ENCODE measurements at regions not wholly inside any gene's neighbourhood (a gene's known extent, or its start where the extent isn't known, plus 50 kb on each side); places are given as distances from the start of the nearest gene placed in this dataset.

DNA sequence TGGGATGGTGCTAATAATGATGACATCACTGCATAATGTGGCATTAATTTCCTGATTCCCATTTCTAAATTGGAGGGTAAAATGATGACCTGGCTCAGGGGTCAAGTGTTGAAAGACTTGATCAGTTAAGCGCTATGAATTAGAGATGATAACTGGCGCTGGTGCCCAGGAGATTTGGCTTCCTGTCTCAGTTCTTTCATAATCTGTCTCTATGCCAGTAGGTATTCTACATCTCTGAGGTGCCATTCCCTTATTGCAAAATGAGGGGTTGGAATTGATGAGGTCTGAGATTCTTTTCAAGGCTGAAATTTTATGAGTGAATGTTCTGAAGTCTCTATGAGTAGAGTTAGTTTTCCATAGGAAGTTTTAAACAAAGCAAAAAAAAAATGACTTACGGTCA is 1715.1 kb upstream of the WWC1 start:
- TF ChIP-seq, protein P1, sequence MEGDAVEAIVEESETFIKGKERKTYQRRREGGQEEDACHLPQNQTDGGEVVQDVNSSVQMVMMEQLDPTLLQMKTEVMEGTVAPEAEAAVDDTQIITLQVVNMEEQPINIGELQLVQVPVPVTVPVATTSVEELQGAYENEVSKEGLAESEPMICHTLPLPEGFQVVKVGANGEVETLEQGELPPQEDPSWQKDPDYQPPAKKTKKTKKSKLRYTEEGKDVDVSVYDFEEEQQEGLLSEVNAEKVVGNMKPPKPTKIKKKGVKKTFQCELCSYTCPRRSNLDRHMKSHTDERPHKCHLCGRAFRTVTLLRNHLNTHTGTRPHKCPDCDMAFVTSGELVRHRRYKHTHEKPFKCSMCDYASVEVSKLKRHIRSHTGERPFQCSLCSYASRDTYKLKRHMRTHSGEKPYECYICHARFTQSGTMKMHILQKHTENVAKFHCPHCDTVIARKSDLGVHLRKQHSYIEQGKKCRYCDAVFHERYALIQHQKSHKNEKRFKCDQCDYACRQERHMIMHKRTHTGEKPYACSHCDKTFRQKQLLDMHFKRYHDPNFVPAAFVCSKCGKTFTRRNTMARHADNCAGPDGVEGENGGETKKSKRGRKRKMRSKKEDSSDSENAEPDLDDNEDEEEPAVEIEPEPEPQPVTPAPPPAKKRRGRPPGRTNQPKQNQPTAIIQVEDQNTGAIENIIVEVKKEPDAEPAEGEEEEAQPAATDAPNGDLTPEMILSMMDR (IDR thresholded peaks at IDR 0.05), result no peak
- H3K27me3 Mint-ChIP-seq (ENCODE audit: low read depth), result no peaks in the 10 kb centered on the region
- no peaks in the 10 kb centered on the region for H3K36me3 Mint-ChIP-seq (ENCODE audit: low read depth)
- peaks cover 15% of the 10 kb centered on the region for H3K9me3 Mint-ChIP-seq (ENCODE audit: low read depth)
- no peak for DNase-seq (ENCODE audit: low spot score)
- H3K27ac Mint-ChIP-seq (ENCODE audit: unreplicated experiment), result no peak overlapping the region
- no peak overlapping the region for H3K4me3 Mint-ChIP-seq (ENCODE audit: unreplicated experiment)
- H3K4me1 Mint-ChIP-seq (ENCODE audit: low read depth), result no peaks in the 10 kb centered on the region

DNA sequence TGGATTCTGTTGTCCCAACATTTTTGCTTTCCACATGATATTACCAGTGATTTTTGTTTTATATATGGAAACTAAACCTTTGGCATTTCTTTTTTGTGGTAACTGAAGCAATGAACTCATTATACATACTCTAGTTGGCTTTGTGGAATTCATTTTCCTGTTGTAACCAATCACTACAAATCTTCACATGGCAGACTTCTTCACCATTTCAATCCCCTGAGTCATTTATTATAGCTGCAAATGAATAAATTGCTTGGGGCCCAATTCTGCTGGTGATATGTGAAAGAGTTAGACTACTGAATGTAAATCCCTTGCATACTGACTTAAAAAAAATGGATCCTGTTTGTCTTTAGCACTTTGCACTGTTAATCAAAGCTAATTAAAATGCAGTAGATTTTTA is 1709.6 kb upstream of the WWC1 start:
- H3K36me3 Mint-ChIP-seq (ENCODE audit: low read depth), result no peaks in the 10 kb centered on the region
- H3K27ac Mint-ChIP-seq (ENCODE audit: unreplicated experiment), result no peak overlapping the region
- no peak overlapping the region for H3K4me3 Mint-ChIP-seq (ENCODE audit: unreplicated experiment)
- no peak for DNase-seq (ENCODE audit: low spot score)
- H3K27me3 Mint-ChIP-seq (ENCODE audit: low read depth), result no peaks in the 10 kb centered on the region
- H3K4me1 Mint-ChIP-seq (ENCODE audit: low read depth), result no peaks in the 10 kb centered on the region
- peaks cover 13% of the 10 kb centered on the region for H3K9me3 Mint-ChIP-seq (ENCODE audit: low read depth)
- TF ChIP-seq, protein P1 (IDR thresholded peaks at IDR 0.05), result no peak

DNA sequence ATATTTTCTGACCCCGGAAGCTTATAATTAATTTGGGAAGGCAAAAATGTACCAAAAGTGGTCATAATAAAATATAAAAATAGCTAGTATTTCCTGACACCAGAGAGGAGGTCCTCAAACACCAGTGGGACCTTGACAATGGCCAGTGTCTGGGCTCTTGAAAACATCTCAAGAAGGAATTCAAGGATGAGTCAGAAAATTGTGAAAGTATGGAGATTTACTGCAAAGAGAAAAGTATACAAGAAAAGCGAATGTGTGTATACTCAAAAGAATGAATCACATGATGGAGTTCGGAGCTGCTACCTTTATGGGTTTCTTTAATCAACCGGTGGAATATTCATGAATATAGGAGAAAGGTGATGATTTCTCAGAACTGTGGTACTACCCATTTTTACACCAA is 1709.0 kb upstream of the WWC1 start:
- H3K4me3 Mint-ChIP-seq (ENCODE audit: unreplicated experiment), result no peak overlapping the region
- H3K9me3 Mint-ChIP-seq (ENCODE audit: low read depth), result peaks cover 14% of the 10 kb centered on the region
- no peak overlapping the region for H3K27ac Mint-ChIP-seq (ENCODE audit: unreplicated experiment)
- no peaks in the 10 kb centered on the region for H3K36me3 Mint-ChIP-seq (ENCODE audit: low read depth)
- H3K27me3 Mint-ChIP-seq (ENCODE audit: low read depth), result no peaks in the 10 kb centered on the region
- H3K4me1 Mint-ChIP-seq (ENCODE audit: low read depth), result no peaks in the 10 kb centered on the region
- DNase-seq (ENCODE audit: low spot score), result no peak
- TF ChIP-seq, protein P1 (IDR thresholded peaks at IDR 0.05), result no peak

DNA sequence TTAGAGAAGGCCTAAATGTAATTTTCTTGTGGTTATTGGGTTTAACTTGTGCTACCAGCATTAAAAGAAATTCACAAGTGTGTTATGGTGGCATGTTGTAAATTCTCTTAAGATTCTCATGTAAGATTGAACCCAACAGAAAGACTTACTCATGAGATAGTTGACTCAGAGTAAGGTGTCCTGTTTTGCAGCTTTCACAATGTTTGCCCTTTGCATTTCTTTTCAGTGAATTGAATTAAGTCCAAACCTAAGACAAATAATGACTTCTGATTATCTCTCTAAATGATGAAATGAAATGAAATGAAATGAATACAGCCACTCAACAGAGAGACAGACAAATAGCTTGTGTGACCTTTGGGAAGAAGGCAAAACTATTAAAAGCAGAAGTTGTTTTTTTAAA is 1696.9 kb upstream of the WWC1 start:
- TF ChIP-seq, protein P1 (IDR thresholded peaks at IDR 0.05), result no peak
- H3K36me3 Mint-ChIP-seq (ENCODE audit: low read depth), result no peaks in the 10 kb centered on the region
- no peaks in the 10 kb centered on the region for H3K27me3 Mint-ChIP-seq (ENCODE audit: low read depth)
- no peaks in the 10 kb centered on the region for H3K4me1 Mint-ChIP-seq (ENCODE audit: low read depth)
- H3K4me3 Mint-ChIP-seq (ENCODE audit: unreplicated experiment), result no peak overlapping the region
- H3K27ac Mint-ChIP-seq (ENCODE audit: unreplicated experiment), result no peak overlapping the region
- H3K9me3 Mint-ChIP-seq (ENCODE audit: low read depth), result peaks cover 5% of the 10 kb centered on the region
- no peak for DNase-seq (ENCODE audit: low spot score)

DNA sequence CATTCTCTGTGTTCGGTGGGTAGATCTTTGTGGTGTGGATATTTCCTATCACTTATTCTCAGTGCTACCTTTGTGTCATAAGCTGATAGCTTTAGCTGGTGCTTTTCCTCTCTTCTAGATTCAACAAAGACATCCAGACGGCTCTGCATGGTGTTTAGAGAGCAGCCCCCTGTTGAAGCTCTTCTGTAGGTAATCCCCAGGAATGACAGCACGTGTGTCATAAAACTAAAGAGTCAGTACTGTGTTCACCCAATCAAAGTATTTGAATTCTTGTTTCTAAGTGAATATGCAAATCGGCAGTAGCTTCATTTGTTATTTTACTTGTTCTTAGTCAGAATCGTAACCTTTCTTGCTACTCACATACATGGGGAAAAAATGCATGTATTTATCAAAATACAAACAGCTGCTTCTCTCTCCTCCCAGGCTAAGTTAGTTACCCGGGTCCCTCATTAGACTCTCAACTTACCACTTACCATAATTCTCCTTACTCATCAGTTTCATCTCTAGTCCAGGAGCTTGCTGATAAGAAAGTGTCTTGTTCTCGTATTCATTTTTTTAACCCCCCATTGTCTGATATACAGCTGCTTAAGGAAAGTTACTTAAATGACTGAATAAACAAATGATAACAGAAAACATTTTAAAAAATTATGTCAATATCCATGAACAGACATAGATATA is 1696.0 kb upstream of the WWC1 start:
- Mint-ChIP-seq H3K4me3 (ENCODE audit: unreplicated experiment) (no peak overlapping the region), H3K27me3 (ENCODE audit: low read depth) (no peaks in the 10 kb centered on the region), H3K4me1 (ENCODE audit: low read depth) (no peaks in the 10 kb centered on the region), H3K9me3 (ENCODE audit: low read depth) (peaks cover 8% of the 10 kb centered on the region), H3K27ac (ENCODE audit: unreplicated experiment) (no peak overlapping the region), H3K36me3 (ENCODE audit: low read depth) (no peaks in the 10 kb centered on the region)
- TF ChIP-seq, protein P1 (IDR thresholded peaks at IDR 0.05), result no peak
- no peak for DNase-seq (ENCODE audit: low spot score)
